GM23248 (cell line): ENCODE measurements at regions not wholly inside any gene's neighbourhood (a gene's known extent, or its start where the extent isn't known, plus 50 kb on each side); places are given as distances from the start of the nearest gene placed in this dataset.

Experiments
- EZH2 ChIP-seq: fragments of 200-600 bp; sonication (generic); IDR thresholded peaks from 2 replicates; pipeline ENCODE4 v1.6.1; 2018; ENCODE audit warnings: antibody characterized with exemption, mild to moderate bottlenecking; ENCODE audit not compliant: insufficient read depth, poor library complexity, severe bottlenecking
- EZH2phosphoT487 ChIP-seq: fragments of 200-600 bp; sonication (generic); IDR thresholded peaks from 2 replicates; pipeline ENCODE4 v1.6.1; 2018; ENCODE audit warnings: antibody characterized with exemption, moderate library complexity, mild to moderate bottlenecking, low read depth; ENCODE audit not compliant: insufficient read depth

DNA sequence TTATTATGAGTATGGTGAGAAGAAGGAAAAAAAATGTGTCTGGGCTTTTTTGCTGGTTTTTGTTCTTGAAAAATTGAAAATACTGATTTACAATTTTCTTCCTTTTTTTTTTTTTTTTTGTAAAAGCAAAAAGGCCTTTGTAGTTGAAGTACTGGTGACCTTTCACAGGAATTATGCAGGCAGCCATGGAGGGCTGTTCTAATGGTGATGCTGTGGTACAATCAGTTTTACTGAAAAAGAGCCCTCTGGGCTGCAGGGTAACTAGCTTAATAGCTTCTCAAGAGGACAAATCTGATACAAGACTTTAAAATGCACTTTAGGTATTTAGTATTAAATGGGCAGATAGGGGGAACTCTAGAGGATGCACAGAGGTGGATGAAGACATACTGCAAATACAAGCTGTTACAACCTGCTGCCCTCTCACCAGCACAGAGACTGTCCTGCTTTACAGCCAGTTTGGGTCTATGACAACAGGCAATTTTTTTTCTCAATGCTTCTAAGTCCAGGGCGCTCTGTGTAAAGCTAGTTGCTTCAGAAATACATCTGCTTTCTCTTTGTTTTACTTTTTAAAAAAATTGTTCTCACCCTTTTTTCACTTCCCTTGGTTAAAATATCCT, 61.6 kb upstream of the HS3ST5 start:
- no peak for TF ChIP-seq EZH2phosphoT487
- TF ChIP-seq EZH2: no peak
